H1 (cell line): ENCODE measurements at regions not wholly inside any gene's neighbourhood (a gene's known extent, or its start where the extent isn't known, plus 50 kb on each side); places are given as distances from the start of the nearest gene placed in this dataset.

Source experiments
- GABPA ChIP-seq: IDR thresholded peaks from 2 replicates; pipeline ENCODE4 v1.6.1; 2011; ENCODE audit warnings: mild to moderate bottlenecking, low read length, moderate library complexity, borderline replicate concordance; ENCODE audit not compliant: insufficient read depth

GRCh38 chr21:35168735-35169134, 119.6 kb upstream of the RUNX1 start (continued):
- TF ChIP-seq GABPA: no peak
